GM18511 (cell line): ENCODE measurements at regions not wholly inside any gene's neighbourhood (a gene's known extent, or its start where the extent isn't known, plus 50 kb on each side); places are given as distances from the start of the nearest gene placed in this dataset.

Experiments used
- ATAC-seq: cut with Tn5 transposase; IDR thresholded peaks from one replicate; pipeline ENCODE4 v1.9.1; 2021; ENCODE audit warnings: mild to moderate bottlenecking, moderate library complexity; ENCODE audit not compliant: unreplicated experiment

- no peak for ATAC-seq
These were observed 565.8 kb upstream of the LRRC4C start for GRCh38 chr11:42025121-42025803.

- no peak for ATAC-seq
These were observed 575.4 kb upstream of the LRRC4C start for GRCh38 chr11:42034826-42035225.

GRCh38 chr11:42036201-42036600, 576.7 kb upstream of the LRRC4C start:
- no peak for ATAC-seq

- ATAC-seq, result no peak
These were observed 583.9 kb upstream of the LRRC4C start for GRCh38 chr11:42043312-42043711.

GRCh38 chr11:42047637-42048555, 588.4 kb upstream of the LRRC4C start:
- no peak for ATAC-seq

- ATAC-seq, result no peak
These were observed 589.7 kb upstream of the LRRC4C start for GRCh38 chr11:42049186-42049585.

- ATAC-seq, result no peak
These were observed 590.2 kb upstream of the LRRC4C start for GRCh38 chr11:42049650-42050049.

GRCh38 chr11:42054351-42054900, 595.0 kb upstream of the LRRC4C start:
- no peak for ATAC-seq

GRCh38 chr11:42055606-42056005, 596.2 kb upstream of the LRRC4C start:
- ATAC-seq, result no peak

GRCh38 chr11:42058794-42059193, 599.3 kb upstream of the LRRC4C start:
- ATAC-seq, result no peak

- ATAC-seq, result no peak
These were observed 605.7 kb upstream of the LRRC4C start for GRCh38 chr11:42065199-42065598.

GRCh38 chr11:42066113-42066512, 606.7 kb upstream of the LRRC4C start:
- no peak for ATAC-seq

GRCh38 chr11:42074306-42074705, 614.9 kb upstream of the LRRC4C start:
- no peak for ATAC-seq

GRCh38 chr11:42075180-42075579, 615.7 kb upstream of the LRRC4C start:
- no peak for ATAC-seq

- ATAC-seq, result no peak
These were observed 618.3 kb upstream of the LRRC4C start for GRCh38 chr11:42077794-42078193.

GRCh38 chr11:42085736-42086135, 626.3 kb upstream of the LRRC4C start:
- ATAC-seq, result no peak

- no peak for ATAC-seq
These were observed 634.1 kb upstream of the LRRC4C start for GRCh38 chr11:42093541-42093940.

- no peak for ATAC-seq
These were observed 638.6 kb upstream of the LRRC4C start for GRCh38 chr11:42098075-42098474.

- no peak for ATAC-seq
These were observed 653.4 kb upstream of the LRRC4C start for GRCh38 chr11:42112866-42113265.

GRCh38 chr11:42114927-42115326, 655.5 kb upstream of the LRRC4C start:
- ATAC-seq, result no peak

GRCh38 chr11:42138454-42138853, 679.0 kb upstream of the LRRC4C start:
- no peak for ATAC-seq

GRCh38 chr11:42145311-42145710, 685.9 kb upstream of the LRRC4C start:
- ATAC-seq, result no peak
